ENCODE measurements at regions not wholly inside any gene's neighbourhood (a gene's known extent, or its start where the extent isn't known, plus 50 kb on each side); places are given as distances from the start of the nearest gene placed in this dataset.
"Not testable (repeated sequence)": the region's sequence is repeated elsewhere in the genome, so short reads cannot be mapped to it uniquely, and the experiment has no call there.

- DNase-seq (ENCODE audit: low spot score), result no peak
- Histone ChIP-seq H3K36me3 (ENCODE audit: control insufficient read depth in 4 of 4, insufficient read depth in 3 of 4, low read depth in 1 of 4, low read length in 3 of 4) (no peaks in the 10 kb centered on the region), H3K4me1 (ENCODE audit: control insufficient read depth in 4 of 4, insufficient read depth in 4 of 4, low read length in 3 of 4) (no peaks in the 10 kb centered on the region), H3K9me3 (ENCODE audit: control insufficient read depth in 4 of 4, low read length in 3 of 4) (no peaks in the 10 kb centered on the region), H3K4me3 (ENCODE audit: low read depth in 1 of 3, low read length in 3 of 3) (no peak overlapping the region), H3K27me3 (ENCODE audit: control insufficient read depth in 4 of 4, insufficient read depth in 4 of 4, low read length in 3 of 4) (no peaks in the 10 kb centered on the region), H3K9ac (ENCODE audit: low read depth in 1 of 2, low read length in 2 of 2) (no peak overlapping the region), H3K27ac (ENCODE audit: low read depth in 1 of 2, low read length in 2 of 2) (no peak overlapping the region)
- no peak for TF ChIP-seq ZBTB33 (IDR thresholded peaks at IDR 0.05)
- TF ChIP-seq SP1 (IDR thresholded peaks at IDR 0.05), result no peak
- no peak for TF ChIP-seq HNF4A (conservative IDR thresholded peaks at IDR 0.05)
- no peak for TF ChIP-seq EGR1 (IDR thresholded peaks at IDR 0.05; ENCODE audit: low read depth in 2 of 2)
- TF ChIP-seq MAX (IDR thresholded peaks at IDR 0.05), result no peak
- TF ChIP-seq FOXA1 (IDR thresholded peaks at IDR 0.05), result no peak
- no peak for TF ChIP-seq REST (IDR thresholded peaks at IDR 0.05)
- WGBS, result 80% methylated on average over 6 of the region's 6 CpGs
These were observed 185.2 kb downstream of the AEBP2 start for GRCh38 chr12:19624491-19624890.

- not testable (repeated sequence) for H3K9me3 ChIP-seq (ENCODE audit: control insufficient read depth in 4 of 4, low read length in 3 of 4); H3K27me3 ChIP-seq (ENCODE audit: control insufficient read depth in 4 of 4, insufficient read depth in 4 of 4, low read length in 3 of 4); H3K27ac ChIP-seq (ENCODE audit: low read depth in 1 of 2, low read length in 2 of 2); H3K36me3 ChIP-seq (ENCODE audit: control insufficient read depth in 4 of 4, insufficient read depth in 3 of 4, low read depth in 1 of 4, low read length in 3 of 4); DNase-seq (ENCODE audit: low spot score); H3K4me1 ChIP-seq (ENCODE audit: control insufficient read depth in 4 of 4, insufficient read depth in 4 of 4, low read length in 3 of 4); H3K4me3 ChIP-seq (ENCODE audit: low read depth in 1 of 3, low read length in 3 of 3); H3K9ac ChIP-seq (ENCODE audit: low read depth in 1 of 2, low read length in 2 of 2)
- 82% methylated on average over 4 of the region's 4 CpGs for WGBS
These were observed 186.3 kb downstream of the AEBP2 start for GRCh38 chr12:19625551-19625950.

- Histone ChIP-seq H3K27me3 (ENCODE audit: control insufficient read depth in 4 of 4, insufficient read depth in 4 of 4, low read length in 3 of 4) (no peaks in the 10 kb centered on the region), H3K9me3 (ENCODE audit: control insufficient read depth in 4 of 4, low read length in 3 of 4) (no peaks in the 10 kb centered on the region), H3K36me3 (ENCODE audit: control insufficient read depth in 4 of 4, insufficient read depth in 3 of 4, low read depth in 1 of 4, low read length in 3 of 4) (no peaks in the 10 kb centered on the region), H3K4me3 (ENCODE audit: low read depth in 1 of 3, low read length in 3 of 3) (no peak overlapping the region), H3K9ac (ENCODE audit: low read depth in 1 of 2, low read length in 2 of 2) (no peak overlapping the region), H3K4me1 (ENCODE audit: control insufficient read depth in 4 of 4, insufficient read depth in 4 of 4, low read length in 3 of 4) (no peaks in the 10 kb centered on the region), H3K27ac (ENCODE audit: low read depth in 1 of 2, low read length in 2 of 2) (no peak overlapping the region)
- 94% methylated on average over 2 of the region's 2 CpGs for WGBS
- no peak for DNase-seq (ENCODE audit: low spot score)
- TF ChIP-seq ZBTB33 (IDR thresholded peaks at IDR 0.05) (no peak), JUND (IDR thresholded peaks at IDR 0.05) (no peak), NR2F2 (IDR thresholded peaks at IDR 0.05) (no peak), CTCF (IDR thresholded peaks at IDR 0.05; ENCODE audit: low read depth, low read length, missing input control) (no peak), SP1 (IDR thresholded peaks at IDR 0.05) (no peak), REST (IDR thresholded peaks at IDR 0.05) (no peak), ATF3 (IDR thresholded peaks at IDR 0.05) (no peak), HNF4A (conservative IDR thresholded peaks at IDR 0.05) (no peak), GABPA (IDR thresholded peaks at IDR 0.05 in 1 of 2, conservative IDR thresholded peaks at IDR 0.05 in 1 of 2) (no peak), TAF1 (conservative IDR thresholded peaks at IDR 0.05) (no peak), RAD21 (IDR thresholded peaks at IDR 0.05) (no peak)
These were observed 188.4 kb downstream of the AEBP2 start for GRCh38 chr12:19627719-19628118.
